DND-41 (cell line): ENCODE measurements at regions not wholly inside any gene's neighbourhood (a gene's known extent, or its start where the extent isn't known, plus 50 kb on each side); places are given as distances from the start of the nearest gene placed in this dataset.

ENCODE experiments used
- ATAC-seq: fragments of 200-7000 bp; cut with Tn5 transposase; 3 replicates; pipeline ENCODE4 v1.9.1; 2021; ENCODE audit warnings: low read depth; ENCODE audit not compliant: insufficient read depth
- DNase-seq: peaks from one replicate; pipeline ENCODE4 v3.0.0-alpha.2; 2020
- H2AFZ ChIP-seq: 2 replicates; pipeline ENCODE4 v1.6.0; 2012; ENCODE audit warnings: low read depth, low read length
- H3K27ac ChIP-seq: 2 replicates; pipeline ENCODE4 v1.5.1; 2012; ENCODE audit warnings: low read length, inconsistent platforms
- H3K27me3 ChIP-seq: fragments of 200-600 bp; sonication (generic); 2 replicates; pipeline ENCODE4 v1.6.0; 2012; ENCODE audit warnings: low read length, mild to moderate bottlenecking, inconsistent platforms; ENCODE audit not compliant: insufficient read depth, poor library complexity
- H3K36me3 ChIP-seq: 2 replicates; pipeline ENCODE4 v1.5.1; 2012; ENCODE audit warnings: low read length, inconsistent platforms; ENCODE audit not compliant: insufficient read depth
- H3K4me1 ChIP-seq: 2 replicates; pipeline ENCODE4 v1.5.1; 2012; ENCODE audit warnings: mild to moderate bottlenecking, low read length; ENCODE audit not compliant: insufficient read depth
- H3K4me2 ChIP-seq: 2 replicates; pipeline ENCODE4 v1.6.0; 2012; ENCODE audit warnings: mild to moderate bottlenecking, moderate library complexity, low read length, inconsistent platforms; ENCODE audit not compliant: insufficient read depth
- H3K4me3 ChIP-seq, 2 experiments: fragments of 200-600 bp in 1 of 2; shearing (Covaris generic) in 1 of 2; 2 replicates each; pipeline ENCODE4 v1.5.1; 2012 to 2016; ENCODE audit warnings: inconsistent platforms in 2 of 2, low read length in 2 of 2, mild to moderate bottlenecking in 2 of 2, low read depth in 1 of 2, moderate library complexity in 1 of 2
- H3K79me2 ChIP-seq: 2 replicates; pipeline ENCODE4 v1.6.0; 2012; ENCODE audit warnings: low read length, inconsistent platforms; ENCODE audit not compliant: insufficient read depth
- H3K9ac ChIP-seq: 2 replicates; pipeline ENCODE4 v1.6.0; 2012; ENCODE audit warnings: low read depth, mild to moderate bottlenecking, inconsistent platforms, low read length, moderate library complexity
- H3K9me3 ChIP-seq: 2 replicates; pipeline ENCODE4 v1.5.1; 2012; ENCODE audit warnings: low read length, moderate library complexity, mild to moderate bottlenecking, inconsistent platforms; ENCODE audit not compliant: insufficient read depth, severe bottlenecking
- H4K20me1 ChIP-seq: 2 replicates; pipeline ENCODE4 v1.6.0; 2012; ENCODE audit warnings: low read length; ENCODE audit not compliant: insufficient read depth
- CTCF ChIP-seq: IDR thresholded peaks from 2 replicates; pipeline ENCODE4 v1.5.1; 2012; ENCODE audit warnings: borderline replicate concordance, low read length, moderate library complexity, mild to moderate bottlenecking; ENCODE audit not compliant: poor library complexity, severe bottlenecking; ENCODE audit errors: extremely low read depth
- EZH2 ChIP-seq: IDR thresholded peaks from 3 replicates; pipeline ENCODE4 v1.6.1; 2012; ENCODE audit warnings: borderline replicate concordance, low read depth, mild to moderate bottlenecking, moderate library complexity, low read length, inconsistent platforms; ENCODE audit not compliant: severe bottlenecking

DNA sequence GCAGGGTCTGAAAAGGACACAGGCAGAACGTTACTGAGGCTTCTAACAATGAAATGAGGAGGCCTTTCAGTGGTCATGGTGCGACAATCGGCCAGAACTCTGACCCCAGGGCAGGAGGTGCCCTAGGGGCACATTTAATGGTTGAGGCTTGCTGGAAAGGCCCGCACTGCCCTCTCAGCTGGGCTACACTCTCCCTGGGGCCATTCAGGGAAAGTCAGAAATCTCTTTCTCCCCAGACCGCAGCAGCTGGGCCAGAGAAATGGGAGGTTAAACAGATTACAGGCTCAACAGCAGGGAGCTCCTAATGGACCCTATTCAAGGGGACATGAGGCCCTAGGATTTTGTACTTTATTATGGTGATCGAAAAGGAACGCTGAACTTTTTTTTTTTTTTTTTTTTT is 85.6 kb upstream of the FGFR2 start:
- no peak for ATAC-seq
- no peak overlapping the region for H2AFZ ChIP-seq
- H3K27ac ChIP-seq = no peak overlapping the region
- no peaks in the 10 kb centered on the region for H4K20me1 ChIP-seq
- no peaks in the 10 kb centered on the region for H3K36me3 ChIP-seq
- TF ChIP-seq EZH2 (no peak), CTCF (no peak)
- no peak for DNase-seq
- H3K79me2 ChIP-seq = no peaks in the 10 kb centered on the region
- H3K9ac ChIP-seq = no peak overlapping the region
- no peaks in the 10 kb centered on the region for H3K4me1 ChIP-seq
- no peak overlapping the region for H3K4me3 ChIP-seq
- H3K9me3 ChIP-seq = no peaks in the 10 kb centered on the region
- H3K27me3 ChIP-seq = no peaks in the 10 kb centered on the region
- no peak overlapping the region for H3K4me2 ChIP-seq

- no peaks in the 10 kb centered on the region for H4K20me1 ChIP-seq
- no peaks in the 10 kb centered on the region for H3K36me3 ChIP-seq
- H3K27ac ChIP-seq = no peak overlapping the region
- DNase-seq (no peak), ATAC-seq (no peak)
- no peaks in the 10 kb centered on the region for H3K27me3 ChIP-seq
- no peak overlapping the region for H3K9ac ChIP-seq
- no peak overlapping the region for H3K4me3 ChIP-seq
- H3K79me2 ChIP-seq = no peaks in the 10 kb centered on the region
- TF ChIP-seq CTCF = no peak
- no peak overlapping the region for H3K4me2 ChIP-seq
- H3K9me3 ChIP-seq = no peaks in the 10 kb centered on the region
- no peak overlapping the region for H2AFZ ChIP-seq
- no peaks in the 10 kb centered on the region for H3K4me1 ChIP-seq
Measured at GRCh38 chr10:121683366-121683765, 85.1 kb upstream of the FGFR2 start.

DNA sequence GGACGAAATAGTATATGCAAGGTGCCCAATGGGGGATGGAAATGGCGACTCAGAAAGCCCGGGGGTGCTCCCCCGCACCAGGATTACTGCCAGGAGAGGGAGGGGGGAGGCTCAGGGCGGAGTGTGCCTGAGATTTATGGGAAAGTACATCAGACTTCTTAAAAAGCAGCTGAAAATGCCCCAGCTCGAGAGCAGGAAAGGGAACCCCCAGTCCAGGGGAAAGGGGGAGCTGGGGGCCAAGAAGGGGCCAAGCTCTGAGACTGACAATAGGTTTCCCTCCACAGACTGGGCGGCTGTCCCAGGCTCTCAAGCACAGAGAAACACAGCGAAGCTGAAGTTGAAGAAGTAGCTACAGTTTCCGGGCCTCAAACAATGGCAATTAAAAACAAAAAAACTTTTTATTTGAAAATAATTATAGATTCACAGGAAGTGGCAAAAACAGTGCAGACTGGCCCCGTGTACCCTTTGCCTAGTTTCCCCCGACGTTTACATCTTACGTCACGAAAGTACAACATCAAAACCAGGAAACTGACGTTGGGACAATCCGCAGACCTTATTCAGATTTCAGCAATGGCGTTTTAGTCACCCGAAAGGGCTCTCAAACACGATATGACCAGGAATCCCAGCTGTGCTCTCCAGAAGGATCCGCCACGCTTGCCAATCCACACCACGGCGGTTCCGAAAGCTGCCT is 83.9 kb upstream of the FGFR2 start:
- ATAC-seq = no peak

More for the DNA sequence above, 83.9 kb upstream of the FGFR2 start:
- Histone ChIP-seq H3K9me3 (no peaks in the 10 kb centered on the region), H3K4me2 (no peak overlapping the region), H3K9ac (no peak overlapping the region), H3K4me3 (no peak overlapping the region), H3K79me2 (no peaks in the 10 kb centered on the region), H3K4me1 (no peaks in the 10 kb centered on the region), H3K27ac (no peak overlapping the region), H3K36me3 (no peaks in the 10 kb centered on the region), H4K20me1 (no peaks in the 10 kb centered on the region), H2AFZ (no peak overlapping the region), H3K27me3 (no peaks in the 10 kb centered on the region)
- no peak for DNase-seq
- TF ChIP-seq EZH2 (no peak), CTCF (no peak)
